GM21381 (cell line): ENCODE measurements at regions not wholly inside any gene's neighbourhood (a gene's known extent, or its start where the extent isn't known, plus 50 kb on each side); places are given as distances from the start of the nearest gene placed in this dataset.
"Not testable (repeated sequence)": the region's sequence is repeated elsewhere in the genome, so short reads cannot be mapped to it uniquely, and the experiment has no call there.

Source experiments
- ATAC-seq: cut with Tn5 transposase; IDR thresholded peaks from one replicate; pipeline ENCODE4 v1.9.1; 2021; ENCODE audit warnings: mild to moderate bottlenecking, moderate library complexity; ENCODE audit not compliant: unreplicated experiment

DNA sequence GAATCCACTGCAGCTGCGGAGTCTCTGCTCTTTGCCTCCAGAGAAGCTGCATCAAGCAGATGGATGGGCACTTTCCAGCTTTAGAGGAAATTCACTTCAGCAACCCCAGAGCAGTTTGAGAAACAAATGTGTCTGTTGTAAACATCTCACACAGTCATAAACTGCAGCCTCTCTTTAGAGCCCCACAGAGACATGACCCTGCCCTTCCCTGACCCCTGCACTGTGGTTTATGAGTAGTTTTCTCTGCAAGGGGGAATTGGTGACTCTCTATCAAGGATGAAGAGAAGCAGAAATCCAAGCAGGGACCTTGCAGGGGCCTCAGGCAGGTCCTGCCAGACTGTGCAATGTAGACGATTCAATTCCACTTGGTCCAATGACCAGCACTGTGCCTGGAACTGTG is 160.2 kb downstream of the SH2D4B start:
- no peak for ATAC-seq

DNA sequence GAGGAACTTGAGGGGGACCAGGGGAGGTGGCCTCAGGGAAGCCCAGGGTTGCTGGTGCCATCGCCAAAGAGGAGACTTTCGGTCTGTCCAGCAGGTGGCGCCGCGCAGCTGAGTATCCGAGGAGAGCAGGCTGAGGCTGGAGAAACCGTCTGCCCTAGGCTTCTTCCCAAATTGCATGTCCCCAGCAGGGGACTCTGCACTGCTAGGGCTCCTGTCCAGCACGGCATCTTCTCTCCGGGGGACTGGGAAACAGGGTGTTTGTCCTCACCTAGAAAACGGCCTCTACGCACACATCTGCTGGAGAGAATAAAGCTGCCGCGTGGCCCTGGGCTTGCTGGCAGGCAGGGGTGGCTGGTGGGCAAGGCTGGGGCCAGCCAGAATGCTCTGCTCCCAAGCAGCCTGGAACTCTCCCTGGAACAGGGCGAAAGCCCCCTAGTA is 161.9 kb downstream of the SH2D4B start:
- peak; percentile 92 for ATAC-seq

DNA sequence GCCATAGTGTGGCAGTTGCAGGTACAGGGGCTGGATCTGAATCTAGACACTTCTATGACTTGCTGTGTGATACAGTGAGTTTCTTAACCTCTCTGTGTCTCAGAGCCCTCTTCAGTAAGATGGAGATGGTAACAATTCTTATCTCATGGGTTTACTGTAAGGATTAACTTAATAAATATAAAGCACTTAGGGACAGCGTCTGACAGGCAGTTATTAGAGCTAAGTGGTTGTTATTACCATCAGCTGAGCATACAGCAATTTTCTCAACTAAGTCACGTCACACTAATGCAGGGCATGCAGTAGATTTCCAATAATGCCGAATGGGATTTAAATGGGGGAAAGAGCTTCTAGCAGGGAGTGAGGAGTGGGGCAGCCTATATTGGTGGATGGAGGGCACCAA is 162.6 kb downstream of the SH2D4B start:
- no peak for ATAC-seq

DNA sequence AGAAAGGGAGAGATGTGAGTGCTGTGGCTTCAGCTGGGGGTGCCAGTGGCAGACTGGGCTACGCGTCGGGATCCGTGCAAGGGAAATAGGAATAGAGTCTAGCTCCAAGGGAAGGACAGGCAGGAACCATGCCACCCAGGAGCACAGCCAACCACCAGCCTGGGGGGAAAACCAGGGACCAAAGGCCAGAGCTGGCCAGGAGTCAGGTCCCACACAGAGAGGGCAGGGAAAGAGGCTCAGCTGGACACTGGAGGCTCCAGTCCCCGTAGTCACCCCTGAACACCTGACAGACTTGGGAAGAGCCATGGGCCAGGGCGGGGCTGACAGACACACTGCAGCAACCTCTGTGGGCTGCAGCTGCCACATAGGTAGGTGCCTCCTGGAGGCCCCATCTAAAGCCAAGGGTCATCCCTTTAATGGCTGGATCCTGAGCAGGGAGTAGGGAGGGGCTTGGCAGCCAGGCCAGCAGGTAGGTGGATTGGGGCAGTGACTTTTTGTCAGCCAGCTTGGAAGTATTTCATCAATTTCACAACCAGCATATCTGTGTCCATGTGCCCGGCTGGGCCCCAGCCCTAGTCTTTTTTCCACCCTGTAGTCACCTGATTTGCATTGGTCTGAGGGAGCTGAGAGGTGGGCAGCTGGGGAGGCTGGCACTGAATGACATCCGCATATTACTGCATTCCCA is 163.2 kb downstream of the SH2D4B start:
- no peak for ATAC-seq

DNA sequence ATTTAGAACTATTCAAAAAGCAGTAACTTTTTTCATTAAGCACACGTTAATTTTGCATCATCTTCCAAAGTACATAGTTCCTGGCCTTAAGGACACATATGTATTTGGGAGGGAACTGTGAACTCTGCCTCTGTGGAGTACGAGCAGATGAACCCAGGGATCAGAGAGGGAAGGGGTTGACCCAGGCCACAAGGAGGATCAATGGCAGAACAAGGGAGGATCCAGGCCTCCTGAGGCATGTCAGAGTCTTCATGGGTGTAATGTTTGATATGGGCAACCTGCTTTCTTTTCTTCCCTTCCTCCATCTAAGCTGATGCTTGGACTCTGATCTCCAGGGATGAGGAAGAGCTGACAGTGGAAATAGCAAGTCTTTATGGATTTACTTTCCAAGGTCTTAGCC is 164.0 kb downstream of the SH2D4B start:
- ATAC-seq = no peak

DNA sequence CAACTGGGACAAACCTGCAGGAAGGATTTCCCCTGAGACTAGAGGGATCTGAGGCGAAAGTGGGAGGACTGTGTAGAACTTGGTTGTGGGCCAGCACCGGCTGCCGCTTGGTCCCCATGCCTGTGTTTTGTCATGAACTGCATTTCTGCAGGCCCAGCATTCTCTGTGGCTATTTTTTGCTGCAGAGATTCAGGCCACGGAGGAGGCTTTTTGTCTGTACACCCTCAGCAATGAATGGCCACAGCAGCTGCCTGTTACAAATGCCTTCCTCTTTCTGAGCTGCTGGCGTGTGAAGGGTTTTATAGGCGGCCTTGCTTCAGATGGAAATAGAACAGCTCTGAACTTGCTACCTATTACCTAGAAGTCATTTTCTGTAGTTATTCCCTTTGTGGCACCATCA is 164.4 kb downstream of the SH2D4B start:
- no peak for ATAC-seq

DNA sequence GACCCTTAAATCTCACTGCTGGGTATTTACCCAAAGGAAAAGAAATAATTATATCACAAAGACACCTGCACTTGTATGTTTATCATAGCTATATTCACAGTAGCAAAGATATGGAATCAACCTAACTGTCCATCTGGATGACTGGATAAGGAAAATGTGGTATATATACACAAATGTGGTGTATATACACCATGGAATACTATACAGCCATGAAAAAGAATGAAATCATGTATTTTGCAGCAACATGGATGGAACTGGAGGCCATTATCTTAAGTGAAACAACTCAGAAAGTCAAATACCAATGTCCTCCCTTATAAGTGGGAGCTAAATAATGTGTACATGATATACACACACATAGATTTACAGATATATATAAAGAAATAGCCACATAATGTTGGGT is 168.2 kb downstream of the SH2D4B start:
- ATAC-seq = no peak

DNA sequence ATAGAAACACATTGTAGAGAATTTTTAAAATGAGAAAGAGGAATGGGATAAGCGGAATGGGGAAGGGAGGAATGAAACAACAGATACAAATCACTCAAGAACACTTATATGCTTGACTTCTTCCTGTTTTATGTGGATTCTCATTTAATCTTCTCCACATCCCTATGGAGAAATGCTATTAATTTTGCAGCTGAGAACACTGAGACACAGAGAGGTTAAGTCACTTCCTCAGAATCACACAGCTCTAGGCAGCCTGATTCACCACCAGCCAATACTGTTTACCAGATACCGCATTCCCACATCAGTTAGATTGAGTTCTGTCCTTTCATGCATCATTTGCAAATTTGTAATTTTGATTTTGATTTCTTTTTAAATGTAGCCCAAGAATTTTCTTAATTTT is 170.5 kb downstream of the SH2D4B start:
- ATAC-seq = no peak

DNA sequence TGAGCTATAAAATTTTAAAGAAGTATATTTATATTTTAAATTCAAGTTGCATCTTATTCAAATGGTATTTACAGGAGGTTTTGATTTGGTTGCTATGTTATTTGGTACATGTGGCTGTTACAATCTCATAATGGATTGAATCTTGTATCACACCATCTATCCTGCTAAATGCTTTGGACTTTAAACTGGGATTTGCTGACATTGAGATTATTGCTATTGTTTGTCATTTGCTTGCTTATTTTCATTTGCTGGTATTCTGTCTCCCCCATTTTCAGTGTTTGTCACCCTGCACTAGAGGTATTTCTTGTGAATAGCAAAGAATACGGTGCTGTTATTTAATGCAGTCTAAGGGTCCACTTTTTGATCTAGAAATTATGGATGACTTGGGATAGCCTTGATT is 171.1 kb downstream of the SH2D4B start:
- no peak for ATAC-seq

DNA sequence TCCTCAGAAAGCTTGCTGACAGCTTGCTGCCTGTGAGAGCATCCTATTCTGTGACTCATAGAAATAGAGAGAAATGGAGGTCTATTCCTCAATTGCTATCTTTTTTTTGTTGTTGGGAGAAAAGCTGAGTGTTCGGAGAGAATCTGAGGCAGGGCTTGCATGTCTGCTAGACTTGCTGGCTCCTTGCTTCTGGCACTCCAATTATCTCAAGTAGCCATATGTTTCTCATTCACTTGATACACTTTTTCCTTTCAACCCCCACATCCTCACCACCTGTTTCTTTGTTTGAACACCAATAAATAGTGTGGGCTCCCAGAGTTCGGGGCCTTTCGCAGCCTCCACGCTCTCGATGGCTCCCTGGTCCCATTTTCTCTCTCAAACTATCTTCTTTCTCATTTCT is 172.2 kb downstream of the SH2D4B start:
- ATAC-seq = no peak

DNA sequence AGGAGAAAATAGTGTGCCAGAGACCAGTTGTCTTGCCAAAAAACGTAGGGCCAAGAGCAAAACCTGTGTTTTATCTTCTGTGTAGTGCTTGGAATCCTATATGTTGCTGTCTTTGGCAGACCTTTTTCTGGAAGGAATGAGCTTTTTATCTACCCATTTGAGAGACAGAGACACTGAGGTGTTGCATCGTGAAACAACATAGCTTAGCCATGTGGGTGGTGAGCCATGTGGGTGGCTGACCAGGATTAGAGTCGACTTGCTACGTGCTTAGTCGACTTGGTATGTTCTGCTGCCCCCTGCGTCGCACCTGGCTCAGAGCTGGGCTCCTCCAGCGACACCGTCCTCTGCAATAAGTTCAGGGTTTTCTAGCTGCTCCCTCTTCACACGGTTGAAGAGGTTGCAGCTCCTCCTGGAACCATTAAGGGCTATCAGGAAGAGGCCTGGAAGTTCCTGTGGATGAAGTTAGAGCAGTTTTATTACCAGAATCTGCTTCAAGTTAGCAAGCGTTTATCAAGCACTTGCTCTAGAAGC is 175.8 kb downstream of the SH2D4B start:
- ATAC-seq = no peak

DNA sequence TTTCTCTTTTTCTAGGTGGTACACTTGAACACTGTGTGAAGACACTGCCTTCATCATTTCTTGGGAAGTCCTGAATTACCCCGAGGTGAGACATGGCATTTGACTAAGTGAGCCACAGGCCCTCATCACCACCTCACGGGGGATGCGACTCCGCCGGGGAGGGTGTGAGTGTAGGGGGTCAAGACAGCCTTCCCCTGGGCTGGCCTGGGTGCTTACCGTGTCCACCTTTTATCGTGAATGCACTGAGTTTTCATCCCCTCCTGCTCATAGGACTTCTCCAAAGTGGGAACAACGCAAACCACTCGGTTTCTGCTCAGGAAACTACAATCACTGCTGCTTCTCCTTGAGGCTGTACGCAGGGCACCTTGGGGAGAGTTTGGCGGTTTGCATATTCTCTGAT is 176.9 kb downstream of the SH2D4B start:
- ATAC-seq = no peak

DNA sequence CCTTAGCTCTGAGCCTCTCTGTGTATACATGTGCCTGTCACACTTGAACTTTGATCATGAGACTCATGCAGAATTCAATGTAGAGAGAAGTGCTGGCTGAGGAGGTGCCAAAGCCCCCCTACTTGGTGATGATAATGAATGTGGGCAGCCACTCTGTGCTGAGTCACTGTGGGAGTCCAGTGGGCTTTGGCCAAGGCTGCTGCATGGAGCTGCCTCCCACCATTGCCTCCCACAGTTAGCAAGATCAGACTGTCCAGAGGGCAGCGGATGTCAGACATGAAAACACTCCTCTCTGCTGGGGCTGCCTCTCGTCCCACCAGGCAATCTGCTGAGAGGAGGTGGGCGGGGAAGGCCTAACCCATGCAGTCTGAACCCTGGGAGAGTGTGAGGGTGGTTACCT is 180.3 kb downstream of the SH2D4B start:
- no peak for ATAC-seq

DNA sequence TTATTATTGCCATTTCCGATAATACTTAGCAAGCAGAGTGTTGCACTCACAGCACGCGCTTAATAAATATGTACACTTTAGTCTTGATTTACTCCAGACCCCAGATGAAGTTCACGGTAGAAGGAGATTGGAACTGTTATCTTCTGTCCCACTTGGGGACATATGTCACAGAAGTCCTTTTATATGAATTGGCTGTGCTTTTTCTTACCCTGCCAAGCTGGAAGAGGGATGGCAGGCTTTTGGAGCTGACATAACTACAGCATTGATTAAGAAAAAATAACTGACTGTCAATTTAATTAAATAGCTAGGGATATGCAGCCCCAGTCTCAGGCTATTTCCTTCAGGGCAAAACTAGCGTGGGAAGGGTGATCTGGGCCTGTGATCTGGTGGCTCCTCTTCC is 182.2 kb downstream of the SH2D4B start:
- ATAC-seq = no peak

DNA sequence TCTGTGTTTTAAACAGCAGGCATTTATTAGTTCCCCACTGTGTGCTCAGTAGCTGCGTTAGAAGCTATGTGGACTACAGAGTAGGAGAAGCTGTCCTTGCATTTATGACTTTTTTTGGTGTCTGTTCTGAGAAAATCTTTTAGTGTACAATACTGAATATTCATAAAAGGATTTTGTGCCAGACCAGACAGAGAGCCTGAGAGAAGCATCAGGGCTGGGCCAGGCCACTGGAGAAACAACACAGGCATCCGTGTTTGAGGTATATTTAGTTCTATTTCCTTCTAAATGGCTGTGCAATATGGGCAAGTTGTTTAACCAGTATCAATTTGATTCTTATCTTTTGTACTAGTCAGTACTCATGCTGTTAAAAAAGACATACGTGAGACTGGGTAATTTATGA is 182.8 kb downstream of the SH2D4B start:
- ATAC-seq = no peak

DNA sequence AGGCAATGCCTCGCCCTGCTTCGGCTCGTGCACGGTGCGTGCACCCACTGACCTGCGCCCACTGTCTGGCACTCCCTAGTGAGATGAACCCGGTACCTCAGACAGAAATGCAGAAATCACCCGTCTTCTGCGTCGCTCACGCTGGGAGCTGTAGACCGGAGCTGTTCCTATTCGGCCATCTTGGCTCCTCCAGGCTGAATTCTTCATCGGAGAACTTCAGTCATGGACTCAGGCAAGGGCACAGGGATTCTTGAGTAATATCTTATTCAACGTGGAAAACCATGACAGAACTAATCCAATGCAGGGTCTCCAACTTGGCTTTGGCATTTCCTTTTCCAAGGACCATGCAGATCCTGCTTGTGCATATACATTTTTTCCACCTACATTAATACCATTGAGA is 190.7 kb downstream of the SH2D4B start:
- ATAC-seq = not testable (repeated sequence)

DNA sequence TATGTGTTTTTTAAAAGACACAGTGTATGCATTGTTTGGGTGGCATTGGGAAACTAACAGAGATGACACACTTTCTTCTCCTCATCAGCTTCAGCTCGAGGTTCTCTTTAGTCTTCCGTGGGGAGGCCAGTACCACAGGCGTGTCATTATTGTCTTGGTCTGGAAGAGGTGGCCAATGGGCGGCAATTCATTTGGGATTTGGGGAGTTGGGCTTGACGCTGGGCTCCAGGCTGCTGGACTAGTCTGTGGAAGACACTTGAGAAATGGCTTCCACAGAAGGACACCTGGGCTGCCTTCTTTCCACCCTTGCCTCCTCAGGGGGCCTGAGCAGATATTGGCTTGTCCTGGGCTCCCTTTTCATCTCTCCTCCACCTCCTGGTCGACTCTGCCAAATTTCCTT is 192.2 kb downstream of the SH2D4B start:
- ATAC-seq = no peak

DNA sequence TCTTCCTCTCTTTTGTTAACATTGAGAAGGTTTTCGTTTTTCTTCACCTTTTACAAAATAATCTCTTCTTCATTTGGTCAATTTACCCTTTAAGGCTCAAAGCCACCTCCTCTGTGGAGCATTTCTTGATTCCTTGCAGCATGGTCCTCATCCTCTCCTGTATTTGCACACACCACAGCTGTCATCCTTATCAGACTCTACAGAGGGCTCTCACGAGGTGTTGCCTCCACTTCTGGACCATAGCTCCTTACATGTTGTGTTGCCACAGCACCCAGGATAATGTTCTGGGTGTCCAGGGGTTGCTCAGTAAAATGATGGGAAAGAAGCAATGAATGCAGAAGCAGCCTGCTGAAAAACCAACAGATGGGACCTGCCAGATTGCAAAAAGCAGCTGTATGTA is 192.8 kb downstream of the SH2D4B start:
- no peak for ATAC-seq

DNA sequence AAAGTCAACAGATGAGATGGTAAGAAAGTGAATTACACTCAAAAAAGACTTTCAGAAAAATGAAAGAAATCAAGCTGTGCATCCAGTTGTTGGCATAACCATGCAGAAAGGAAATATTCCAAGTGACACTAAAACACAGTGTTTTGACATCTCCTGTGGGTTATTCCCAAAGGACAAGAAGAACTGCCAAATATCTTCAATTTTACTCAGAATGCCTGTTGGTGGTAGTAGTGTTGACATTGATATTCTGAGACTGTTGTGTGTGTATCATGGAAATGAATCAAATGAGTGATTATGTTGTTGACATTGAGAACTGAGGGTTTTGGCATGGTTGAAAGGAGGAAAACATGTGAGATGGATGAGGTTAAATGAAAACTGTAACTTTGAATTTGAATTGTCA is 196.9 kb downstream of the SH2D4B start:
- no peak for ATAC-seq

DNA sequence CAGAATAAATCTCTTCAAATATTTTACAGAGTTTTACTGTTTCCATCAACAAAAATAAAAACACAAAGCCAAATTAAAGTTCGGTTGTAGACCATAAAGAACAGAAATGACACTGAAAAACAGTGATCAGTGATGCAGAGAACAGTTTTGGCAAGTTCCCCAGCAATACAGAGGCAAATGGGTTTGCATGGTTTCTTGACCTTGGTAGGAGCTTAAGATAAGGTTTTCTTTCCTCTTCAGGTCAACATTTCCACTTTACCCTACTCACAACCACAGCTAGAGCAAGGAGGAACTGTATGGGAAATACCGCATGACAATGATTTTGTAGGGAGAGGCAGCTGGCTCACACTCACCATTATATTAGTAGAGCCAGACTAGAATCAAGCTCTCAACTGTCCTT is 199.5 kb downstream of the SH2D4B start:
- ATAC-seq = no peak

DNA sequence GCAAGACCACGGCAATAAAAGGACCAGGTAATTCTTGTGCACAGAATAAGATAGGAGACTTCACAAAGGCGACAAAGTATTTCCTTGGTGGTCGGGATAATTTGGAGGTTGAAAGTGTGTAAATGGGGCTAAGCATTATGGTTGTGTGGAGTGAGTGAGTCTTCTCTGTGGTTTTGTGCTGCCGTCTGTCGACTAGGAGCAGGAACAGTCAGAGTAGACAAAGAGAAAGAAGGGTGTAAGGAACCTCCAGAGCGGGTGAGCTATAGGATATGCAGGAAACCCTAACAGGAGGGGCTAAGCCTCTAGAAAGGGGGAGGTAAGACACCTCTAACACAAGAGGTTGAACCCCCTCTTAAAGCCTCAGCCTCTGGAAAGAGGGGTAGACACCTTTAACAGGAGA is 201.6 kb downstream of the SH2D4B start:
- ATAC-seq = no peak

DNA sequence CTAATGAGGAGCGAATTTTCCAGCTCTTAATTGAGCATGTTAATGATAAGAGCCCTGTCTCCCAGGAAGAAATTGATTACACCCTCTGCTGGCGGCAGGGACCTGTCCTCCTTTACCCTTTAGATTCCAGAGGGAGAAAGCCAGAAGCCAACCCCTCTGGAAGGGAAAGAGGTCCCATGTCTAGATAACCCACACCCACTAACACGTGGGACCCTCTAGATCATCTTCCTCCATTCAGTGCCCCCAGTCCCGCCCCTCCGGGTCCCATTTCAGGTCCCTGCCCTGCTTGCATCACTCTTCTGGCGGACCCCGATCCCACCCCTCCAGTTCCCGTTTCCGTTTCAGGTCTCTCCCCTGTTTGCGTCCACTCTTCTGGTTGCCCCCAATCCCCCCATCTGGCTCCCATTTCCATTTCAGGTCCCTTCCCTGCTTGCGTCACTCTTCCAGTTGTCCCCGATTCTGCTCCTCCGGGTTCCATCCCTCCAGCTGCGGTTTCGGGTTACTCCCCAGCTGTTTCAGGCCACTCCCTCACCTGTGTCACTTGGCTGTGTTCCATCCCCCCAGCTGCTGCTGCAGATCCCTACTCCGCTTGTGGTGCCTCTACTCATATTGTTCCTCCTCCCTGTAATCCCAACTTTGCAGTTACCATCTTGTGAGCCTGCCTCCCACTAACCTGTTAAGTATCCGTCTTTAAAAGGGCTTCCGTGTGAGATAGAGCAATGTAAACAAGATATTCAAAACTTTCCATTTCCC is 202.4 kb downstream of the SH2D4B start:
- ATAC-seq = no peak
